ENCODE measurements at regions not wholly inside any gene's neighbourhood (a gene's known extent, or its start where the extent isn't known, plus 50 kb on each side); places are given as distances from the start of the nearest gene placed in this dataset.

DNA sequence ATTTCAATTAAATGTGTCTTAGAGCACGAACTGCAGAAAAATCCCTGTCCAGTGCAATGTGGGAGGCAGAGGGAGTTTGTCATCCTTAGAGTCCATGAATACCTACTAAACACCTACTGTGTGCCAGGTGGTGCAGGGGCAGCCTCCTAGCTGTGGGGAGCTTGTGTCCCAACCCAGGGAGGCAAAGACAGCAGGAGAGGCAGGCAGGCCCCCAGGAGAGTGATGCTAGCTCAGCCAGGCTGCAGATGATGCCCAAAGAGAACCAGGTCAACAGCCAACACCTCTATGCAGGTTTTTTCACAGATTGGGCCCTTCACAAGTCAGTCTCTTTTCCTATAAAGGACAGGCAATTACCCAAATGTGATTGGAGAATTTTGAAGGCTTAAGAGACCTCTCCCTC lies 108.2 kb upstream of the UQCRFS1 start:
- TF ChIP-seq, protein P1, sequence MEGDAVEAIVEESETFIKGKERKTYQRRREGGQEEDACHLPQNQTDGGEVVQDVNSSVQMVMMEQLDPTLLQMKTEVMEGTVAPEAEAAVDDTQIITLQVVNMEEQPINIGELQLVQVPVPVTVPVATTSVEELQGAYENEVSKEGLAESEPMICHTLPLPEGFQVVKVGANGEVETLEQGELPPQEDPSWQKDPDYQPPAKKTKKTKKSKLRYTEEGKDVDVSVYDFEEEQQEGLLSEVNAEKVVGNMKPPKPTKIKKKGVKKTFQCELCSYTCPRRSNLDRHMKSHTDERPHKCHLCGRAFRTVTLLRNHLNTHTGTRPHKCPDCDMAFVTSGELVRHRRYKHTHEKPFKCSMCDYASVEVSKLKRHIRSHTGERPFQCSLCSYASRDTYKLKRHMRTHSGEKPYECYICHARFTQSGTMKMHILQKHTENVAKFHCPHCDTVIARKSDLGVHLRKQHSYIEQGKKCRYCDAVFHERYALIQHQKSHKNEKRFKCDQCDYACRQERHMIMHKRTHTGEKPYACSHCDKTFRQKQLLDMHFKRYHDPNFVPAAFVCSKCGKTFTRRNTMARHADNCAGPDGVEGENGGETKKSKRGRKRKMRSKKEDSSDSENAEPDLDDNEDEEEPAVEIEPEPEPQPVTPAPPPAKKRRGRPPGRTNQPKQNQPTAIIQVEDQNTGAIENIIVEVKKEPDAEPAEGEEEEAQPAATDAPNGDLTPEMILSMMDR (IDR thresholded peaks at IDR 0.05; ENCODE audit: low read depth, low read length) = no peak
- no peak for TF ChIP-seq EZH2phosphoT487 (IDR thresholded peaks at IDR 0.05; ENCODE audit: low read depth)
